ENCODE measurements at regions not wholly inside any gene's neighbourhood (a gene's known extent, or its start where the extent isn't known, plus 50 kb on each side); places are given as distances from the start of the nearest gene placed in this dataset.

GRCh38 chr2:118755384-118755783 lies 92.1 kb downstream of the EN1 start:
- no peaks in the 10 kb centered on the region for H3K9me3 ChIP-seq (ENCODE audit: control insufficient read depth, low read length)
- no peak overlapping the region for H3K4me3 ChIP-seq (ENCODE audit: low read depth, low read length)
- no peaks in the 10 kb centered on the region for H3K4me1 ChIP-seq
- H3K4me2 ChIP-seq (ENCODE audit: low read length) = no peak overlapping the region
- TF ChIP-seq CTCF (IDR thresholded peaks at IDR 0.05) = no peak
- H3K9ac ChIP-seq = no peak overlapping the region
- no peaks in the 10 kb centered on the region for H3K27me3 ChIP-seq (ENCODE audit: control insufficient read depth, insufficient read depth, low read length)
- no peaks in the 10 kb centered on the region for H3K36me3 ChIP-seq (ENCODE audit: control insufficient read depth, insufficient read depth, low read length)
- no peak overlapping the region for H2AFZ ChIP-seq
- H3K27ac ChIP-seq = no peak overlapping the region
- no peaks in the 10 kb centered on the region for H3K79me2 ChIP-seq

- no peak for TF ChIP-seq CTCF (IDR thresholded peaks at IDR 0.05)
- H3K27ac ChIP-seq = no peak overlapping the region
- H2AFZ ChIP-seq = no peak overlapping the region
- H3K4me2 ChIP-seq (ENCODE audit: low read length) = no peak overlapping the region
- no peak overlapping the region for H3K9ac ChIP-seq
- H3K4me3 ChIP-seq (ENCODE audit: low read depth, low read length) = no peak overlapping the region
- H3K4me1 ChIP-seq = no peaks in the 10 kb centered on the region
- H3K27me3 ChIP-seq (ENCODE audit: control insufficient read depth, insufficient read depth, low read length) = no peaks in the 10 kb centered on the region
- H3K79me2 ChIP-seq = no peaks in the 10 kb centered on the region
- H3K9me3 ChIP-seq (ENCODE audit: control insufficient read depth, low read length) = no peaks in the 10 kb centered on the region
- no peaks in the 10 kb centered on the region for H3K36me3 ChIP-seq (ENCODE audit: control insufficient read depth, insufficient read depth, low read length)
These were observed 94.6 kb downstream of the EN1 start for GRCh38 chr2:118752762-118753429.

GRCh38 chr2:118750959-118751565 lies 96.4 kb downstream of the EN1 start:
- Histone ChIP-seq H3K27me3 (ENCODE audit: control insufficient read depth, insufficient read depth, low read length) (no peaks in the 10 kb centered on the region), H3K36me3 (ENCODE audit: control insufficient read depth, insufficient read depth, low read length) (no peaks in the 10 kb centered on the region), H3K79me2 (no peaks in the 10 kb centered on the region), H3K4me1 (no peaks in the 10 kb centered on the region), H3K4me2 (ENCODE audit: low read length) (no peak overlapping the region), H3K9me3 (ENCODE audit: control insufficient read depth, low read length) (no peaks in the 10 kb centered on the region), H3K9ac (no peak overlapping the region), H3K4me3 (ENCODE audit: low read depth, low read length) (no peak overlapping the region), H3K27ac (no peak overlapping the region), H2AFZ (no peak overlapping the region)
- no peak for TF ChIP-seq CTCF (IDR thresholded peaks at IDR 0.05)

GRCh38 chr2:118748245-118748885 lies 99.1 kb downstream of the EN1 start:
- H3K4me1 ChIP-seq = no peaks in the 10 kb centered on the region
- H3K4me2 ChIP-seq (ENCODE audit: low read length) = no peak overlapping the region
- no peaks in the 10 kb centered on the region for H3K36me3 ChIP-seq (ENCODE audit: control insufficient read depth, insufficient read depth, low read length)
- no peak overlapping the region for H3K27ac ChIP-seq
- H3K9me3 ChIP-seq (ENCODE audit: control insufficient read depth, low read length) = no peaks in the 10 kb centered on the region
- H3K27me3 ChIP-seq (ENCODE audit: control insufficient read depth, insufficient read depth, low read length) = no peaks in the 10 kb centered on the region
- no peaks in the 10 kb centered on the region for H3K79me2 ChIP-seq
- TF ChIP-seq CTCF (IDR thresholded peaks at IDR 0.05) = no peak
- H3K9ac ChIP-seq = no peak overlapping the region
- H3K4me3 ChIP-seq (ENCODE audit: low read depth, low read length) = no peak overlapping the region
- H2AFZ ChIP-seq = no peak overlapping the region

Measured in parathyroid adenoma (tissue), 2 donors.